Lung (tissue), 11 donors: ENCODE measurements at regions not wholly inside any gene's neighbourhood (a gene's known extent, or its start where the extent isn't known, plus 50 kb on each side); places are given as distances from the start of the nearest gene placed in this dataset.

Experiments
- ATAC-seq: fragments of 200-7000 bp; cut with Tn5 transposase; one replicate; pipeline ENCODE4 v1.9.1; 2020; ENCODE audit warnings: moderate number of reproducible peaks; ENCODE audit not compliant: insufficient read depth, low FRiP score
- DNase-seq, 3 donors: peaks; one replicate each; pipeline ENCODE4 v3.0.0-alpha.2; 2013 to 2017
- H3K27ac ChIP-seq, 2 donors: one replicate each; pipeline ENCODE4 v1.5.1; 2013; ENCODE audit warnings: mild to moderate bottlenecking in 2 of 2, moderate library complexity in 2 of 2, control low read depth in 1 of 2, inconsistent platforms in 1 of 2, low read depth in 1 of 2, low read length in 1 of 2
- H3K27me3 ChIP-seq, 3 donors: one replicate each; pipeline ENCODE4 v1.5.1; 2013; ENCODE audit warnings: low read length in 2 of 3; ENCODE audit not compliant: control insufficient read depth in 3 of 3, insufficient read depth in 3 of 3
- H3K36me3 ChIP-seq, 4 donors: one replicate each; pipeline ENCODE4 v1.5.1; 2013; ENCODE audit warnings: low read length in 4 of 4, mild to moderate bottlenecking in 1 of 4, moderate library complexity in 1 of 4; ENCODE audit not compliant: control insufficient read depth in 4 of 4, insufficient read depth in 4 of 4
- H3K4me1 ChIP-seq, 5 donors: one replicate each; pipeline ENCODE4 v1.5.1; 2013; ENCODE audit warnings: low read length in 5 of 5, mild to moderate bottlenecking in 2 of 5, moderate library complexity in 1 of 5; ENCODE audit not compliant: control insufficient read depth in 5 of 5, insufficient read depth in 5 of 5
- H3K4me3 ChIP-seq: one replicate; pipeline ENCODE4 v1.5.1; 2013; ENCODE audit warnings: mild to moderate bottlenecking, control low read depth, moderate library complexity
- H3K9ac ChIP-seq, 2 donors: one replicate each; pipeline ENCODE4 v1.5.1; 2013; ENCODE audit warnings: low read length in 2 of 2, control low read depth in 1 of 2; ENCODE audit not compliant: insufficient read depth in 1 of 2
- H3K9me3 ChIP-seq, 4 donors: one replicate each; pipeline ENCODE4 v1.5.1; 2013; ENCODE audit warnings: low read length in 3 of 4, mild to moderate bottlenecking in 1 of 4, moderate library complexity in 1 of 4; ENCODE audit not compliant: control insufficient read depth in 4 of 4, insufficient read depth in 3 of 4
- WGBS, 2 donors: extraction: QIAGEN DNeasy Blood & Tissue Kit; methylation state at CpG; one replicate each; pipeline ENCODE4 v1.1.7; 2013; 5-methylcytosine and 5-hydroxymethylcytosine counted together
- TF ChIP-seq, protein P1 (sequence below): IDR thresholded peaks from 2 replicates; pipeline ENCODE4 v1.5.1; 2012; ENCODE audit warnings: mild to moderate bottlenecking; ENCODE audit errors: control extremely low read depth, extremely low read depth
- donor health status: control.
- donor health status: control.
- donor health status: Bipolar disorder and iron deficiency.
- donor health status: healthy.
- donor health status: DM: yes; HTN: yes; CAD: no.

GRCh38 chr12:87441511-87441910 lies 587.7 kb downstream of the C12orf50 start:
- WGBS, 2 donors = 58 to 68% methylated on average over 3 of the region's 3 CpGs
- Histone ChIP-seq H3K27ac (no peak overlapping the region), H3K27me3 (no peaks in the 10 kb centered on the region), H3K9ac (no peak overlapping the region), H3K9me3 (no peaks in the 10 kb centered on the region), H3K4me3 (no peak overlapping the region), H3K36me3 (no peaks in the 10 kb centered on the region), H3K4me1 (no peaks in the 10 kb centered on the region)
- DNase-seq = no peak
- TF ChIP-seq, protein P1, sequence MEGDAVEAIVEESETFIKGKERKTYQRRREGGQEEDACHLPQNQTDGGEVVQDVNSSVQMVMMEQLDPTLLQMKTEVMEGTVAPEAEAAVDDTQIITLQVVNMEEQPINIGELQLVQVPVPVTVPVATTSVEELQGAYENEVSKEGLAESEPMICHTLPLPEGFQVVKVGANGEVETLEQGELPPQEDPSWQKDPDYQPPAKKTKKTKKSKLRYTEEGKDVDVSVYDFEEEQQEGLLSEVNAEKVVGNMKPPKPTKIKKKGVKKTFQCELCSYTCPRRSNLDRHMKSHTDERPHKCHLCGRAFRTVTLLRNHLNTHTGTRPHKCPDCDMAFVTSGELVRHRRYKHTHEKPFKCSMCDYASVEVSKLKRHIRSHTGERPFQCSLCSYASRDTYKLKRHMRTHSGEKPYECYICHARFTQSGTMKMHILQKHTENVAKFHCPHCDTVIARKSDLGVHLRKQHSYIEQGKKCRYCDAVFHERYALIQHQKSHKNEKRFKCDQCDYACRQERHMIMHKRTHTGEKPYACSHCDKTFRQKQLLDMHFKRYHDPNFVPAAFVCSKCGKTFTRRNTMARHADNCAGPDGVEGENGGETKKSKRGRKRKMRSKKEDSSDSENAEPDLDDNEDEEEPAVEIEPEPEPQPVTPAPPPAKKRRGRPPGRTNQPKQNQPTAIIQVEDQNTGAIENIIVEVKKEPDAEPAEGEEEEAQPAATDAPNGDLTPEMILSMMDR = no peak
- no peak for ATAC-seq

DNA sequence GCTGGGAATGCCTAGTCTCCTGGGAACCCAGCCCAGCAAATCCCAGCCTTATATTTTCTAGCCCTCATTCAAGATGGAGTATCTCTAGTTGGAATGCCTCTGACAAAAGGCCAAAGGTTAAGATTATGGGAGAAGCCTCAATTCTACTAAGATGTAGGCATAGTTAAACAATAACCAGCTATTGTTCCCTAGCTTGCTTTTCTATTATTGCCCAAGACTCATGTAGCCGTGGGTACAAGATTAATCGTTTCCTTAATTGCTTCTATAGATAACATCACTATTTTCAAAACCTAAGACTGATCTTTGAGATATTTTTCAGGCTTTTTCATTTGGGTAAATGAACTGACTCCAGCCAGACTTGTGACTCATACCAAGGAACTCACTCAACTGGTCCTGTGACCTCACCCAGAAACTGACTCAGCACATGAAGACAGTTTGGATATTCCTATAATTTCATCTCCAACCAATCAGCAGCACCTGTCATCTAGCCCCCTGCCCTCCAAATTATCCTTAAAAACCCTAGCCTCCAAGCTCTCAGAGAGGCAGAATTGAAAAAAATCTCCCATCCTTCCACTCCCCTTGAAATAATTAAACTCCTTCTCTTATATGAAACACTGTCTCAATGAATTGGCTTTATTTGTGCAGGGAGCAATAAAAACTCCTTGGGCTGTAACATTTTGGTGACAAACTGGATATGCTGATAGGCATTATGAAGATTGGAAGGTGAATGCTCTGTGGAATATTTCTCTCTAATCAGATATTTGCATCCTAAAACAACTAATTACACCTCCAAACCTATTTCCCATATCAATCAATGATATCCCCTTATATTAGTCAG lies 589.0 kb downstream of the C12orf50 start:
- no peaks in the 10 kb centered on the region for H3K36me3 ChIP-seq
- H3K9me3 ChIP-seq = no peaks in the 10 kb centered on the region
- H3K27ac ChIP-seq = no peak overlapping the region
- peak; percentile 32 for ATAC-seq
- DNase-seq = peak in 1 of 3 donors; percentile 25
- WGBS, 2 donors = 13 to 26% methylated on average over 2 of the region's 2 CpGs
- no peaks in the 10 kb centered on the region for H3K27me3 ChIP-seq
- H3K9ac ChIP-seq = no peak overlapping the region
- TF ChIP-seq, protein P1 = no peak
- no peaks in the 10 kb centered on the region for H3K4me1 ChIP-seq
- no peak overlapping the region for H3K4me3 ChIP-seq

GRCh38 chr12:87430444-87430843 lies 598.8 kb downstream of the C12orf50 start:
- no peak overlapping the region for H3K9ac ChIP-seq

More at GRCh38 chr12:87430444-87430843, 598.8 kb downstream of the C12orf50 start:
- Histone ChIP-seq H3K4me1 (no peaks in the 10 kb centered on the region), H3K36me3 (no peaks in the 10 kb centered on the region), H3K27ac (no peak overlapping the region), H3K4me3 (no peak overlapping the region), H3K27me3 (no peaks in the 10 kb centered on the region), H3K9me3 (peaks cover 0 to 4% (median 1%) of the 10 kb centered on the region in 4 donors)
- TF ChIP-seq, protein P1 = no peak
- no peak for ATAC-seq
- no peak for DNase-seq
